A549 (cell line): ENCODE measurements at regions not wholly inside any gene's neighbourhood (a gene's known extent, or its start where the extent isn't known, plus 50 kb on each side); places are given as distances from the start of the nearest gene placed in this dataset.

ENCODE experiments used
- CBX8 ChIP-seq: fragments of 200-600 bp; sonication (generic); IDR thresholded peaks from 2 replicates; pipeline ENCODE4 v1.6.1; 2016
- EHMT2 ChIP-seq: fragments of 200-600 bp; sonication (generic); IDR thresholded peaks from 2 replicates; pipeline ENCODE4 v1.6.1; 2016; ENCODE audit warnings: antibody characterized with exemption, low read depth, mild to moderate bottlenecking, moderate library complexity
- EP300 ChIP-seq, 2 experiments: fragments of >200 bp; sonication (Bioruptor Twin); formaldehyde crosslinking; IDR thresholded peaks; 2 replicates in 1 of 2; 3 replicates in 1 of 2; pipeline ENCODE4 v1.6.1; 2016 to 2017
- HOXA7 ChIP-seq: fragments of 250-450 bp; sonication (Bioruptor Pico); IDR thresholded peaks from 2 replicates; pipeline ENCODE4 v1.5.0; 2020; ENCODE audit warnings: mild to moderate bottlenecking, moderate library complexity
- MAZ ChIP-seq: fragments of 150-350 bp; IDR thresholded peaks from 2 replicates; pipeline ENCODE4 v1.6.1; 2014; ENCODE audit warnings: antibody characterized with exemption, low read depth, low read length, borderline replicate concordance
- RAD21 ChIP-seq, 2 experiments: fragments of >200 bp in 1 of 2; sonication (Bioruptor Twin) in 1 of 2; formaldehyde crosslinking in 1 of 2; IDR thresholded peaks in 1 of 2; conservative IDR thresholded peaks in 1 of 2; 2 replicates in 1 of 2; 3 replicates in 1 of 2; pipeline ENCODE4 v1.6.1; 2012 to 2018; ENCODE audit warnings: inconsistent platforms in 1 of 2
- RCOR1 ChIP-seq: fragments of 150-350 bp; IDR thresholded peaks from 2 replicates; pipeline ENCODE4 v1.6.1; 2014; ENCODE audit warnings: antibody characterized with exemption, low read length, low read depth
- TF ChIP-seq, protein P1 (sequence below): fragments of >200 bp; sonication (Bioruptor Twin); formaldehyde crosslinking; IDR thresholded peaks from 3 replicates; pipeline ENCODE4 v1.5.1; 2016
- TF ChIP-seq, protein P2 (sequence below): fragments of 200-600 bp; sonication (generic); IDR thresholded peaks from 2 replicates; pipeline ENCODE4 v1.6.1; 2016; ENCODE audit warnings: antibody characterized with exemption, mild to moderate bottlenecking, moderate library complexity
- TF ChIP-seq, protein P3 (sequence below): IDR thresholded peaks from 2 replicates; pipeline ENCODE4 v1.6.1; 2012

DNA sequence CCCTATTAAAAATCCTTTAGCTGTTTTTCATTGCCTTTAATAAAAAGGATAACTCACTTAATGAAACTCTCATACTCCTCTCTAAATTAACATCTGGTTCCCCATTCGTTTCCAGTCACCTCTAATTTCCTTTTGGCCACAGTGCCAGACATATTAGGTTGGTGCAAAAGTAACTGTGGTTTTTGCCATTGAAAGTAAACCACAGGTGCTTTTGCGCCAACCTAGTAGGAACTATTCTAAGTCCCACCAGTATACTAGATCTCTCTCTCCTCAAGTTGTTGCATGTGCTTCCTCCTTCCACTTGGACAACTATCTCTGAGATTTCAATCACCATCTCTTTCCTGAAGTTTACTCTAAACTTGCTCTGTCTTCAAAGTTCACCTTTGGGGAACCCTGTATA is 961.1 kb downstream of the TBC1D32 start:
- TF ChIP-seq RAD21 (conservative IDR thresholded peaks at IDR 0.05 in 1 of 2, IDR thresholded peaks at IDR 0.05 in 1 of 2) (no peak), RCOR1 (no peak), EHMT2 (no peak), CBX8 (no peak), EP300 (IDR thresholded peaks at IDR 0.05) (no peak), HOXA7 (CRISPR knock-in tag) (no peak), MAZ (no peak)
- TF ChIP-seq, protein P1, sequence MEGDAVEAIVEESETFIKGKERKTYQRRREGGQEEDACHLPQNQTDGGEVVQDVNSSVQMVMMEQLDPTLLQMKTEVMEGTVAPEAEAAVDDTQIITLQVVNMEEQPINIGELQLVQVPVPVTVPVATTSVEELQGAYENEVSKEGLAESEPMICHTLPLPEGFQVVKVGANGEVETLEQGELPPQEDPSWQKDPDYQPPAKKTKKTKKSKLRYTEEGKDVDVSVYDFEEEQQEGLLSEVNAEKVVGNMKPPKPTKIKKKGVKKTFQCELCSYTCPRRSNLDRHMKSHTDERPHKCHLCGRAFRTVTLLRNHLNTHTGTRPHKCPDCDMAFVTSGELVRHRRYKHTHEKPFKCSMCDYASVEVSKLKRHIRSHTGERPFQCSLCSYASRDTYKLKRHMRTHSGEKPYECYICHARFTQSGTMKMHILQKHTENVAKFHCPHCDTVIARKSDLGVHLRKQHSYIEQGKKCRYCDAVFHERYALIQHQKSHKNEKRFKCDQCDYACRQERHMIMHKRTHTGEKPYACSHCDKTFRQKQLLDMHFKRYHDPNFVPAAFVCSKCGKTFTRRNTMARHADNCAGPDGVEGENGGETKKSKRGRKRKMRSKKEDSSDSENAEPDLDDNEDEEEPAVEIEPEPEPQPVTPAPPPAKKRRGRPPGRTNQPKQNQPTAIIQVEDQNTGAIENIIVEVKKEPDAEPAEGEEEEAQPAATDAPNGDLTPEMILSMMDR, result no peak
- TF ChIP-seq, protein P2, sequence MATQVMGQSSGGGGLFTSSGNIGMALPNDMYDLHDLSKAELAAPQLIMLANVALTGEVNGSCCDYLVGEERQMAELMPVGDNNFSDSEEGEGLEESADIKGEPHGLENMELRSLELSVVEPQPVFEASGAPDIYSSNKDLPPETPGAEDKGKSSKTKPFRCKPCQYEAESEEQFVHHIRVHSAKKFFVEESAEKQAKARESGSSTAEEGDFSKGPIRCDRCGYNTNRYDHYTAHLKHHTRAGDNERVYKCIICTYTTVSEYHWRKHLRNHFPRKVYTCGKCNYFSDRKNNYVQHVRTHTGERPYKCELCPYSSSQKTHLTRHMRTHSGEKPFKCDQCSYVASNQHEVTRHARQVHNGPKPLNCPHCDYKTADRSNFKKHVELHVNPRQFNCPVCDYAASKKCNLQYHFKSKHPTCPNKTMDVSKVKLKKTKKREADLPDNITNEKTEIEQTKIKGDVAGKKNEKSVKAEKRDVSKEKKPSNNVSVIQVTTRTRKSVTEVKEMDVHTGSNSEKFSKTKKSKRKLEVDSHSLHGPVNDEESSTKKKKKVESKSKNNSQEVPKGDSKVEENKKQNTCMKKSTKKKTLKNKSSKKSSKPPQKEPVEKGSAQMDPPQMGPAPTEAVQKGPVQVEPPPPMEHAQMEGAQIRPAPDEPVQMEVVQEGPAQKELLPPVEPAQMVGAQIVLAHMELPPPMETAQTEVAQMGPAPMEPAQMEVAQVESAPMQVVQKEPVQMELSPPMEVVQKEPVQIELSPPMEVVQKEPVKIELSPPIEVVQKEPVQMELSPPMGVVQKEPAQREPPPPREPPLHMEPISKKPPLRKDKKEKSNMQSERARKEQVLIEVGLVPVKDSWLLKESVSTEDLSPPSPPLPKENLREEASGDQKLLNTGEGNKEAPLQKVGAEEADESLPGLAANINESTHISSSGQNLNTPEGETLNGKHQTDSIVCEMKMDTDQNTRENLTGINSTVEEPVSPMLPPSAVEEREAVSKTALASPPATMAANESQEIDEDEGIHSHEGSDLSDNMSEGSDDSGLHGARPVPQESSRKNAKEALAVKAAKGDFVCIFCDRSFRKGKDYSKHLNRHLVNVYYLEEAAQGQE, result no peak
- TF ChIP-seq, protein P3, sequence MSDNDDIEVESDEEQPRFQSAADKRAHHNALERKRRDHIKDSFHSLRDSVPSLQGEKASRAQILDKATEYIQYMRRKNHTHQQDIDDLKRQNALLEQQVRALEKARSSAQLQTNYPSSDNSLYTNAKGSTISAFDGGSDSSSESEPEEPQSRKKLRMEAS, result no peak
